HG03064 (cell line): ENCODE measurements at regions not wholly inside any gene's neighbourhood (a gene's known extent, or its start where the extent isn't known, plus 50 kb on each side); places are given as distances from the start of the nearest gene placed in this dataset.

Experiments used
- ATAC-seq: cut with Tn5 transposase; IDR thresholded peaks from one replicate; pipeline ENCODE4 v1.9.1; 2021; ENCODE audit warnings: low read depth; ENCODE audit not compliant: unreplicated experiment

DNA sequence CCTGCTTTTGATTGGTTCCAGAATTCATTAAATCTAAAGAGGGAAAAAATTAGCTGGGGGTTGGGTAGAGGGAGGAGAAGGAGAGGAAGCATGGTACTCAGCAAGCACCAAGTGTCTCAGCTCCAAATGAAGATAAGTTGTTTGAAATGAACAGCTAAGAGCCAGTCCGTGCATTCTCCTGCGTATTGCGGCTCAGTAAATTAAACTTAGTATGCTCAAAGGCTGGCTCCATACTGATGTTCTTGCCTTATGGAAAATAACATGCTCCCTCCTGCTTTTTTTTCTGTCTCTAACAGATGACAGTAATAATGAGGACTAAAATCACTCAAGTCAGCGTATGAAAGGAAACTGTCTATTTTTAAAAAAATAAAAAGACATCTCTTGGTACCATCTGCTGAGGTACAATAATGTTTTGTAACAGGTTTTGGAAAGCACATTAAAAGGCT is 161.0 kb downstream of the SPATA31D1 start:
- no peak for ATAC-seq

DNA sequence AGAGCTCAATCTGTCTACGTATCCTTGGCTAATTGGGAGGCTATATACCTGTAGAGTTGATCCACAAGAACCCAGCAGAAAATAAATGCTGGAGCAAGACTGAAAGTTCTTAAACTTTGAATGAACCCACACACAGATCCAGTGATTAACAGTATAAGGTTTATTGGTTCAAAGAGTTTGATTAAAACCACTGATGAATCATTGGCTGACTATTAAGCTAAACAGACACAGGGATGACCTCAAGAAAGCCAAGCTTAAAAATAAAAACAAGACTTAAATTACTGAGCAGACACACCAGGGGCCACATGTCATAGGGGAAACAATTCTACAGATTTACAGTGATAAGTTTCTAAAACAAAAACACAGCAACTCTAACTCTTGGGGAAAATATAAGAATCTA is 163.6 kb downstream of the SPATA31D1 start:
- ATAC-seq: no peak

DNA sequence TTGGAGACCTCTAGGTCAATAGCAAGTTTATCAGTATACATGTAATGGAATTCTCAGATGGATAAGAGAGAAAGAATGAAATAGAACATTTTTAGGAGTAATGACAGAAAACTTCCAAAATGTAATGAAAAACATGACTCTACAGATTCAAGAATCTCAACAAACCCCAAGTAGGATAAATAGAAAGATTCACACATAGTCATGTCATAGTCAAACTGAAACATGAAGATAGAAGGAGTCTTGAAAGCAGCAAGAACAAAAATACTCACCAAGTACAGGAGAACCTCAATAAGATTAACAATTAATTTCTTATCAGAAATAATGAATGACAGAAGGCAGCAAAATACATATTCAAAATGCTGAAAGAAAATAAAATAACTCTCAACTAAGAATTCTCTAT is 164.5 kb downstream of the SPATA31D1 start:
- ATAC-seq: no peak

DNA sequence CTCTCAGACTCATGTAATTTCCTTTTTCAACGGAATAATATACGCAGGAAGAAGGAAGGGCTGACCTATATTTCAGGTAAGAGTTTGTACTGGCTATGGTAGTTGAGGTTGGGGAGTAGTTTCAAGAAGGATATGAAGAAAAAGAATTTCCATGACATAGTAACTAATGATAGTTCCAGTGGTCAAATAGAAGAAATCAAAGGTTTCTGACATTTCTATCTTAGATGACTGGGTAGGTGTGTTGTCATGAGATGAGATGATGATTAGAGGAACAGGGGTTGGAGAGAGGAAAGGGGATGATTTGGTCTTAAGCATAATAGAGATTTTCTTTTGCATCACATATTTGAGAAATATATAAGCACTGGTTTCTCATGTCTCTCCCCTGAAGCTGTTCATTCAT is 166.0 kb downstream of the SPATA31D1 start:
- ATAC-seq: no peak

GRCh38 chr9:82161876-82162275 is 173.3 kb downstream of the SPATA31D1 start:
- ATAC-seq: no peak

DNA sequence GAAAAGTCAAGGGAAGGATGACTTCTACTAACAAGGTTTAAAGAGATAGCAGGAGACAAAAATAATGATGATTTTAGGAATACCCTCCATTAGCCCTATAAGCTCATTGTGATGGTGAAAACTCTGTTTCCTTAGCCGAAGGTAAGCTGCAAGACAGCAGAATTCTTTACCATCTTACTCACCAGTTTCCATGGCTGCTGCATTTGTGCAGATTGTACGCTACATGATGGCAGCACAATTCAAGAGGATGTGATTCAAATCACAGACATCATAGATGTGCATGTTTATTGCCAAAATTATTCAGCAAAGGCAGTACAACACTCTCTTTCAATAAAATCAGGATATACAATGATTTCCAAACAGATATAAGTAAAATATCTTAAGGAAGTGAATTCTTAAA is 175.6 kb downstream of the SPATA31D1 start:
- ATAC-seq: no peak

- no peak for ATAC-seq
Observed at GRCh38 chr9:82167296-82167695, 178.7 kb downstream of the SPATA31D1 start.

GRCh38 chr9:82168585-82168984 is 180.0 kb downstream of the SPATA31D1 start:
- no peak for ATAC-seq

- no peak for ATAC-seq
Observed at GRCh38 chr9:82170866-82171265, 182.3 kb downstream of the SPATA31D1 start.

GRCh38 chr9:82171271-82171670 is 182.7 kb downstream of the SPATA31D1 start:
- no peak for ATAC-seq

DNA sequence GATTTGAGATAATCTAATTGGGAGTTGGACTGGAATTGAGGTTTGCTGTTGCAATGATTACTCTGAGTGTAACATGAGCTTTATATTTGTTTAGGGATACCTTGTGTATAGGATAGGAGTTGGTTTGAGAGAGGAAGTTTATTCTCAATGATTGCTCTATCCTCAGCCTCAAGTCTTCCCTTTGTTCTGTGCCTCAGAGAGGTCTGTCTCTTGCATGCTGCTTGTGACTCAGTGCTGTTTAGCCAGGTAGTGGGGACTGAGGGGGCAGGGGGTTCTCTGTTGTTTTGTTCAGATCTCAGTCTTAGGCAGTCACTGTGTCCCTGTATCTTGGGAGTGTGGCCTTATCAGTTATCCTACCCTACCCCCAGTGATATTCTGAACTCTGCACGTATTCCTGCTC is 192.1 kb downstream of the SPATA31D1 start:
- no peak for ATAC-seq

GRCh38 chr9:82183181-82183860 is 194.7 kb downstream of the SPATA31D1 start:
- no peak for ATAC-seq

- ATAC-seq: no peak
Observed at GRCh38 chr9:82184524-82184923, 196.0 kb downstream of the SPATA31D1 start.

DNA sequence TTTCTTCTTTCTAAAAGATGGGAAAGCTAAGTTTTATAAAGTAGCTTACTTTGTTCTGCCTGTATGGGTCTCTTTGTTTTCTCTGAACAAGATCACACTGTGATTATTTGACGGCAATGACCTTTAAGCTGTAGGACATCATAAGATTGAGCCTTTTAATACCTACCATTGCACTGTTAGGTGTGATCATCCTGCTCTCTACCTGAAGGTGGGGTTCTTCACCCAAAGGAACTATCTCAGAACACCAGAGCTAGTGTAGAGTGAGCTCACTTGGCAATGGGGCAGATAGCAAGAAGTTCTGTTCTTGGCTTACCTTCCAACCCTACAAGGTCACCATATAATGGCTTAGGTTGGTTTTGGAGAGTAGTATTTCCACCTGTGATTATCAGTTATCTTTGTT is 200.2 kb downstream of the SPATA31D1 start:
- no peak for ATAC-seq

- no peak for ATAC-seq
Observed at GRCh38 chr9:82191082-82191770, 202.7 kb downstream of the SPATA31D1 start.

- no peak for ATAC-seq
Observed at GRCh38 chr9:82192211-82192610, 203.6 kb downstream of the SPATA31D1 start.

DNA sequence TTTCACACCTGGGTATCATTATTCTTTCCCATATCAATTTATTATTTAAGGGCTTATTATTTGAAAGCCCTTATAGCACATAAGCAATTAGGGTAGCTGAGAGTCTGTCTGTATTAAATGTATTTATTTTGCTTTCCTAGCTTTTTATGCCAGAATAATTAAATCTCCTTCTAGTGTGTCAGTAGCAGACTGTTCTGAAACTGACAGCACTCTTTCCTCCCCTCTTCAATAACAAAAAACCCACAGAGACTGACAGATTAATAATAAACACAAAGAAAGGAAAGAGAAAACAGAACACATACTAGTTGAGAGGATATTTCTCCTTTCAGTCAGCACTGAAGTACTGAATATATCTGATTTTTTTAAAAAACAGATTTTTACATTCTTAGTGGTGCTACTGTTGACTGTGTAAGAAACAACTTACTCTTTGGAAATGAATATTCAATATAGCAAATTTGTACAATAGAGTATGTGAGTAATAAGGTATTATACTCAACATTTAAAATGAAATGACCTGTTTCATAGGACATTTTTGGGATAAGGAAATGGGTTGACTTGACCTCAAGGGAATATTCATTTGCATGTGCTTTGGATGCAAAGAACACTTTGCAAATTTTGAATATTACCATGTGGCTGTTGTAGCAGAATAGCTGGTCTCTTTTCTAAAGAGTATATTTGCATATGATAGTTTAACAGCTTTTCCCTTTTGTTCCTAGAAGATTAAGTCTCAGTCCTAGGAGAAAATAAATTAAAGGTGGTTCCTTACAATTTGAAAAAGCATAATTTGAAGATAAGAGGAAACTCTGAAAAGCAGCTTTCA is 208.3 kb downstream of the SPATA31D1 start:
- no peak for ATAC-seq

- no peak for ATAC-seq
Observed at GRCh38 chr9:82201196-82201595, 212.6 kb downstream of the SPATA31D1 start.

GRCh38 chr9:82202808-82203207 is 214.2 kb downstream of the SPATA31D1 start:
- ATAC-seq: no peak

DNA sequence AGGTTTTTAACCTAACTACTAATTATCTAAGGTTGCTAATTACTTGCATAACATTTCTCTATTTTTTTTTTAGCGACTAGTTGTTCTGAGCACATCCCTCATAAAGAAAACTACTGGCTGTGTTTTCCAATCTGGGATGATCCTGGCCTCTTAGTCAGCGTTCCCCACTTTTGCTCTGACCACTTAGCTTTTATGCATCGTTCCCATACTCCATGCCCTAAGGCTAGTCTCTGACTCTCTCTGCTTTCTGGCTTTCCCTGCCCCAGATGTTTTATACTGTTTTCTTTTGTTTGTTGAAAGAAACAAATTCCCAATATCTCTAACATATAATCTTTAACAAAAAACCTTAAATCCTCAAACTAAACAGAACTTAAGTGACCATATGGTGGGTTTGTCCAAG is 217.9 kb downstream of the SPATA31D1 start:
- no peak for ATAC-seq

DNA sequence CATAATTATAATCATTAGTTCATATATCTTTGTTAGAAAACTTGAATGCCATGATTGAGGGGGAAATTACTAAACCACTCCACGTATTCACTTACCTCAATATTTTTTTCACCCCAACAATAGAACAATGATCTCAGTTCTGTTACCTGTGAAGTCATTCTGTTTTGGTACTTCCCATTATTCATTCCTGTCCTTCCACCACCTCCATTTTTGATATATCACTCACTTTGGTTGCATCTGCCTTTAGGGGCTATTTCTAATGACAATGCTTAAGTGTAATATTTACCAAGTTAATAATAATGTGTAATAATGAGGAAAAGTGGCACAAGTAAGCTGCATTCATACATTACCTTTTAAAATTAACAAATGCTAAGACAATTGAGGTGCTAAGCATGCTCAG is 218.4 kb downstream of the SPATA31D1 start:
- no peak for ATAC-seq
